ENCODE measurements at regions not wholly inside any gene's neighbourhood (a gene's known extent, or its start where the extent isn't known, plus 50 kb on each side); places are given as distances from the start of the nearest gene placed in this dataset.

GRCh38 chr21:28543975-28544374, 448.7 kb downstream of the LTN1 start:
- no peaks in the 10 kb centered on the region for H3K36me3 ChIP-seq (ENCODE audit: low read depth)
- in situ Hi-C loops (cut with MboI) = no loop called here
- H2AFZ ChIP-seq = no peak overlapping the region
- no peaks in the 10 kb centered on the region for H3K79me2 ChIP-seq (ENCODE audit: insufficient read depth)
- no peak for DNase-seq
- TF ChIP-seq EZH2 (IDR thresholded peaks at IDR 0.05; ENCODE audit: insufficient read depth, poor library complexity, severe bottlenecking) = no peak
- no peak for TF ChIP-seq EZH2phosphoT487 (IDR thresholded peaks at IDR 0.05; ENCODE audit: insufficient read depth, low read depth)
- no peak overlapping the region for H3K9ac ChIP-seq
- H3F3A ChIP-seq (ENCODE audit: insufficient read depth) = peaks cover 26% of the 10 kb centered on the region
- H3K9me3 ChIP-seq (ENCODE audit: low read depth) = no peaks in the 10 kb centered on the region
- H3K4me1 ChIP-seq (ENCODE audit: insufficient read depth) = peaks cover 33% of the 10 kb centered on the region
- H3K9me2 ChIP-seq (ENCODE audit: insufficient read depth) = no peaks in the 10 kb centered on the region
- 10 to 14% methylated on average over 1 of the region's 1 CpG for WGBS, 2 experiments (ENCODE audit: low coverage in 1 of 2, low lambda C conversion rate in 2 of 2, missing lambda C conversion rate in 2 of 2)
- no peaks in the 10 kb centered on the region for H3K27me3 ChIP-seq (replicated peaks; ENCODE audit: insufficient read depth)
- H3K4me3 ChIP-seq = no peak overlapping the region
- H4K20me1 ChIP-seq (ENCODE audit: insufficient read depth) = no peaks in the 10 kb centered on the region
- no peak overlapping the region for H3K27ac ChIP-seq
- no peak overlapping the region for H3K4me2 ChIP-seq (ENCODE audit: unreplicated experiment)

DNA sequence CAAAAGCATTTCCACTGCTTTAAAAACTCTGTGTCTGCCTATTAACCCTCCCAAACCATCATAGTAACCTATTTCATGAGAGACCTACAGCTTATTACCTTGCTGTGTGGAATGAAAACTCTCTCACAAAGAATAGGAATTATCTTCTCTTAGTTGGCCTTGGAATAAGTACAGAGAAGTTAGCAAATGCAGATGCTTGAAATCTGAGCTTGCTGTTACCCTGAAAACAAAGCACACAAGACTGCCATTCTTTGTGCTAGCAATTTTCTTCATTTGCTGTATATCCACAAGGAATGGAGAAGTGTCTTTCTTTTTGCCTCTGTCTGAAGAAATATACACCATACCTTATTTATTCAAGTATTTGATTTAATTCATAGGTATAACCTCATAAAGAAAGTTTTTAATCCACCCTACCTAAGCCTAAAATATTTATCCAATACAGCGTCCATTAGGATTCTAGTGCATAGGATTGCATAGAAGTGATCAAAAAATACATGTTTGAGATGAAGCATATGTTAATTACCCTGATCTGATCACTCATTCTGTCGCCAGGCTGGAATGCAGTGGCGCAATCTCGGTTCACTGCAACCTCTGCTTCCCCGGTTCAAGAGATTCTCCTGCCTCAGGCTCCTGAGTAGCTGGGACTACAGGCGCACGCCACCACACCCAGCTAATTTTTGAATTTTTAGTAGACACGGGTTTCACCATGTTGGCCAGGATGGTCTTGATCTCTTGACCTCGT, 451.1 kb downstream of the LTN1 start:
- TF ChIP-seq EZH2 (IDR thresholded peaks at IDR 0.05; ENCODE audit: insufficient read depth, poor library complexity, severe bottlenecking) = no peak
- TF ChIP-seq EZH2phosphoT487 (IDR thresholded peaks at IDR 0.05; ENCODE audit: insufficient read depth, low read depth) = no peak
- peaks cover 50% of the 10 kb centered on the region for H3K4me1 ChIP-seq (ENCODE audit: insufficient read depth)
- H3K9me2 ChIP-seq (ENCODE audit: insufficient read depth) = no peaks in the 10 kb centered on the region
- H3K27ac ChIP-seq = no peak overlapping the region; the same call in 1 of the 2 replicates
- no peak overlapping the region for H2AFZ ChIP-seq
- no peak overlapping the region for H3K9ac ChIP-seq
- H3K4me3 ChIP-seq = no peak overlapping the region
- no peaks in the 10 kb centered on the region for H3K9me3 ChIP-seq (ENCODE audit: low read depth)
- H3K36me3 ChIP-seq (ENCODE audit: low read depth) = no peaks in the 10 kb centered on the region
- in situ Hi-C loops (cut with MboI) = no loop called here
- peak overlapping the region; percentile 3 for H3K4me2 ChIP-seq (ENCODE audit: unreplicated experiment)
- H3K27me3 ChIP-seq (replicated peaks; ENCODE audit: insufficient read depth) = no peaks in the 10 kb centered on the region
- H3K79me2 ChIP-seq (ENCODE audit: insufficient read depth) = no peaks in the 10 kb centered on the region
- no peaks in the 10 kb centered on the region for H4K20me1 ChIP-seq (ENCODE audit: insufficient read depth)
- 83 to 89% methylated on average over 8 to 9 of the region's 9 CpGs for WGBS, 2 experiments (ENCODE audit: low coverage in 1 of 2, low lambda C conversion rate in 2 of 2, missing lambda C conversion rate in 2 of 2)
- no peak for DNase-seq
- H3F3A ChIP-seq (ENCODE audit: insufficient read depth) = peaks cover 44% of the 10 kb centered on the region

DNA sequence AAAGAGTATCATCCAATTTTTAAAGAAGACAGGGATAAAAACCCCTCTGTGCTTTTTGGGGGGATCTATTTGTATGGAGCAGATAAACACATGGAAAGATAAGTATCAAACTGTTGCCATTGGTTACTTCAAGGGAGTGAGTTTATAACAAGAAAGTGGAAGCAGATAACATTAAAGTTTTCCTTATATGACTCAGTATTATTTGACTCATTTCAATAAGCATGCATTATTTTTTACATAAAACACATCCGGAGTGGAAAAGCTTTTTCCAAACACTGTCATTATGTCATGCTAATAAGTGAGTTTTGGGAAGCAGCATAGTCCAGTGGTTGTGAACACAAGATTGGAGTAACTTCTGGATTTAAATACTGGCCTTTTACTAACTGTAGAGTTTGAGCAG, 452.2 kb downstream of the LTN1 start:
- no peak overlapping the region for H3K9ac ChIP-seq
- H3K4me3 ChIP-seq = peak overlapping the region; percentile 6; the same call in 1 of the 2 replicates
- H3K4me1 ChIP-seq (ENCODE audit: insufficient read depth) = peaks cover 49% of the 10 kb centered on the region
- H3K9me2 ChIP-seq (ENCODE audit: insufficient read depth) = no peaks in the 10 kb centered on the region
- in situ Hi-C loops (cut with MboI) = no loop called here
- no peaks in the 10 kb centered on the region for H4K20me1 ChIP-seq (ENCODE audit: insufficient read depth)
- H3K27ac ChIP-seq = peak overlapping the region; percentile 68
- no peak overlapping the region for H2AFZ ChIP-seq
- H3K36me3 ChIP-seq (ENCODE audit: low read depth) = no peaks in the 10 kb centered on the region
- peaks cover 46% of the 10 kb centered on the region for H3F3A ChIP-seq (ENCODE audit: insufficient read depth)
- no peaks in the 10 kb centered on the region for H3K27me3 ChIP-seq (replicated peaks; ENCODE audit: insufficient read depth)
- no peaks in the 10 kb centered on the region for H3K79me2 ChIP-seq (ENCODE audit: insufficient read depth)
- 3 to 4% methylated on average over 1 of the region's 1 CpG for WGBS, 2 experiments (ENCODE audit: low coverage in 1 of 2, low lambda C conversion rate in 2 of 2, missing lambda C conversion rate in 2 of 2)
- TF ChIP-seq EZH2 (IDR thresholded peaks at IDR 0.05; ENCODE audit: insufficient read depth, poor library complexity, severe bottlenecking) = no peak
- no peak for TF ChIP-seq EZH2phosphoT487 (IDR thresholded peaks at IDR 0.05; ENCODE audit: insufficient read depth, low read depth)
- DNase-seq = peak; percentile 73
- peak overlapping the region; percentile 40 for H3K4me2 ChIP-seq (ENCODE audit: unreplicated experiment)
- H3K9me3 ChIP-seq (ENCODE audit: low read depth) = no peaks in the 10 kb centered on the region

GRCh38 chr21:28539623-28539988, 453.1 kb downstream of the LTN1 start:
- Histone ChIP-seq H3K4me3 (no peak overlapping the region), H3F3A (ENCODE audit: insufficient read depth) (peaks cover 46% of the 10 kb centered on the region), H3K9me3 (ENCODE audit: low read depth) (no peaks in the 10 kb centered on the region), H3K9me2 (ENCODE audit: insufficient read depth) (no peaks in the 10 kb centered on the region), H2AFZ (0 out of 2 replicates have a peak overlapping the region, but pooled peaks have one; percentile 1), H3K36me3 (ENCODE audit: low read depth) (no peaks in the 10 kb centered on the region), H3K27me3 (replicated peaks; ENCODE audit: insufficient read depth) (no peaks in the 10 kb centered on the region), H3K27ac (peak overlapping the region; percentile 68), H3K4me1 (ENCODE audit: insufficient read depth) (peaks cover 45% of the 10 kb centered on the region), H3K4me2 (ENCODE audit: unreplicated experiment) (peak overlapping the region; percentile 7), H3K79me2 (ENCODE audit: insufficient read depth) (no peaks in the 10 kb centered on the region), H3K9ac (peak overlapping the region; percentile 8), H4K20me1 (ENCODE audit: insufficient read depth) (no peaks in the 10 kb centered on the region)
- in situ Hi-C loops (cut with MboI) = no loop called here
- DNase-seq = peak; percentile 17
- no peak for TF ChIP-seq EZH2 (IDR thresholded peaks at IDR 0.05; ENCODE audit: insufficient read depth, poor library complexity, severe bottlenecking)
- TF ChIP-seq EZH2phosphoT487 (IDR thresholded peaks at IDR 0.05; ENCODE audit: insufficient read depth, low read depth) = no peak

All from GM23248 (cell line).